ENCODE measurements at regions not wholly inside any gene's neighbourhood (a gene's known extent, or its start where the extent isn't known, plus 50 kb on each side); places are given as distances from the start of the nearest gene placed in this dataset.

DNA sequence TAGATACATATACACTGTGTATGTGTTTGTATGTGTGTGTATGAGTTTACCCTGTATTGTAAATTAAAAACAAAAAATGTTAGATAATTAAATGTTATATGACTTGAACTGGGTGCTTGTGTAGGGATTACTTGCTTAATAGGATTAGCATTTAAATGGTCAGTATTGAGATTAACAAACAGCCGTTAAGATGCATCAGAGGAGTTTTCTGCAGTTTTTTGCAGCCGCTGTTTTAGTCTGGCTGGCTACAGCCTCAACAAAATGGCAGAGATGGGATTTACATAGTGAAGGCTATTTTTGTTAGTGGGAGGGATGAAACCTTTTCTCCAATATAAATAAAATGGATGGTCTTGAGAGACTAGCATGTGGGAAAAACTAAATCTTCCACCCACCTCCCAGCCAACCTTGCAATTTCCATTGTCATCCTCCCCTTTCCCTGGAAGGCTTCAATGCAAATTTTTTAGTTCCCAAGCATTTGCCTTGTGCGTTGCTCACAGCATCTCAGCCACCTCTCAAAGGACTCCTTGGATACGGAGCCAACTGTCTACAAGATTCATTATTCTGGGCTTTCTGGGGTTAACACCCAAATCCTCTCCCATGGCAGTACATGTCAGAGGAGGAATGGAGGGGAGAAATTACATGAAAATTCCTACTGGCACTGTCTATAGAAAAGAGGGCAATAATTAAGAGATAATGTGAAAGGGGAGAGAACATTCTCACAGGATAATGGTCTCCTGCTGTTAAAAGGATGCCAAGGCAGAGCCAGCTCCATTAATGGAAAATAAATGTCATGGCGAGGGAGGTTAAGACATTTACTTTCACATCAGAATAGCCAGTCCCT is 351.9 kb downstream of the CDH2 start:
- DNase-seq (ENCODE audit: insufficient read length) (no peak), FAIRE-seq (no peak)
- TF ChIP-seq POLR2A (IDR thresholded peaks at IDR 0.05; ENCODE audit: low read depth, low read length): no peak
- no peak for TF ChIP-seq TAF1 (IDR thresholded peaks at IDR 0.05; ENCODE audit: borderline replicate concordance, low read depth, low read length)
- TF ChIP-seq POLR2AphosphoS5 (IDR thresholded peaks at IDR 0.05; ENCODE audit: low read depth, low read length): no peak

GRCh38 chr18:27824275-27824674 is 352.7 kb downstream of the CDH2 start:
- DNase-seq (ENCODE audit: insufficient read length) (no peak), FAIRE-seq (no peak)
- TF ChIP-seq TAF1 (IDR thresholded peaks at IDR 0.05; ENCODE audit: borderline replicate concordance, low read depth, low read length) (no peak), POLR2A (IDR thresholded peaks at IDR 0.05; ENCODE audit: low read depth, low read length) (no peak), POLR2AphosphoS5 (IDR thresholded peaks at IDR 0.05; ENCODE audit: low read depth, low read length) (no peak)

- TF ChIP-seq POLR2A (IDR thresholded peaks at IDR 0.05; ENCODE audit: low read depth, low read length): no peak
- no peak for TF ChIP-seq TAF1 (IDR thresholded peaks at IDR 0.05; ENCODE audit: borderline replicate concordance, low read depth, low read length)
- TF ChIP-seq POLR2AphosphoS5 (IDR thresholded peaks at IDR 0.05; ENCODE audit: low read depth, low read length): no peak
- FAIRE-seq (no peak), DNase-seq (ENCODE audit: insufficient read length) (no peak)
Observed at GRCh38 chr18:27823053-27823452, 353.9 kb downstream of the CDH2 start.

DNA sequence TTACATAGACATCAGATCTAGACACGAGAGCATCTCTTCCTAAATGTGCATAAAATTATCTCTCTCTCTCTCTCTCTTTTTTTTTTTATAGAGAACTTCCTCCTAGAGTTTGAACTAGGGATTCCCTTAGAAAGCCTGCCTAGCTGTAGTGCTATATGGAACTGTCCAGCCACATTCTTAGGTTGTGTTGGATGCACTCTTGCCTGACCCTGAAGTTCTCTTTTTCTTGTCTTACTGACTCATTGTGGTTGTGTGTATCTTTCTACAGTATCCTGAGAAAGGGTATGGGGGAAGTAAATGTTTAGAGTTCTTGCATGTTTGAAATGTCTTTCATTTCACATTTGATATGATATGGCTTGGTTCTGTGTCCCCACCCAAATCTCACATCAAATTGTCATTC is 368.2 kb downstream of the CDH2 start:
- no peak for DNase-seq (ENCODE audit: insufficient read length)
- no peak for FAIRE-seq
- TF ChIP-seq TAF1 (IDR thresholded peaks at IDR 0.05; ENCODE audit: borderline replicate concordance, low read depth, low read length): no peak

DNA sequence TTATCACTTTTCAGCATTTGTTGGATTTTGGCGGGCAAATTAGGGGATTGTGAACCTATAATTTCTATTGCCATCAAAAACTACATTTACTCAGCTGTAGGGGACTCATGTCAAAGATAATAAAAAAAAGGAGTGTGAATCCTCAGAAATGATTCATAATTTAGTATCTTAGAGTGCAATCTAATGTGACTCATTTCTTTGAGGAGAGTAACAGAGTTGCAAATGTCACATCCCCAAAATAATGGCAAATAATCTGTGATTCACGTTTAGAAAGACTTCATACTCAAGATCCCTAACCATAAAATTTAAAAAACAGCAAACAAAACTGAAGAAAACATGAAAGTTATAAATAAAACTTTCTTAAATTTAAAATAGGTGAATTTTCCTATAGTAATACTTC is 373.0 kb downstream of the CDH2 start:
- no peak for TF ChIP-seq TAF1 (IDR thresholded peaks at IDR 0.05; ENCODE audit: borderline replicate concordance, low read depth, low read length)
- no peak for TF ChIP-seq POLR2AphosphoS5 (IDR thresholded peaks at IDR 0.05; ENCODE audit: low read depth, low read length)
- TF ChIP-seq POLR2A (IDR thresholded peaks at IDR 0.05; ENCODE audit: low read depth, low read length): no peak
- FAIRE-seq: no peak
- DNase-seq (ENCODE audit: insufficient read length): no peak

- FAIRE-seq: no peak
- DNase-seq (ENCODE audit: insufficient read length): no peak
- TF ChIP-seq POLR2AphosphoS5 (IDR thresholded peaks at IDR 0.05; ENCODE audit: low read depth, low read length): no peak
- TF ChIP-seq TAF1 (IDR thresholded peaks at IDR 0.05; ENCODE audit: borderline replicate concordance, low read depth, low read length): no peak
- TF ChIP-seq POLR2A (IDR thresholded peaks at IDR 0.05; ENCODE audit: low read depth, low read length): no peak
Observed at GRCh38 chr18:27797484-27797883, 379.4 kb downstream of the CDH2 start.

GRCh38 chr18:27794181-27794926 is 382.6 kb downstream of the CDH2 start:
- DNase-seq (ENCODE audit: insufficient read length) (no peak), FAIRE-seq (no peak)
- TF ChIP-seq POLR2A (IDR thresholded peaks at IDR 0.05; ENCODE audit: low read depth, low read length) (no peak), TAF1 (IDR thresholded peaks at IDR 0.05; ENCODE audit: borderline replicate concordance, low read depth, low read length) (no peak), POLR2AphosphoS5 (IDR thresholded peaks at IDR 0.05; ENCODE audit: low read depth, low read length) (no peak)

GRCh38 chr18:27793013-27793785 is 383.7 kb downstream of the CDH2 start:
- TF ChIP-seq TAF1 (IDR thresholded peaks at IDR 0.05; ENCODE audit: borderline replicate concordance, low read depth, low read length) (no peak), POLR2AphosphoS5 (IDR thresholded peaks at IDR 0.05; ENCODE audit: low read depth, low read length) (no peak), POLR2A (IDR thresholded peaks at IDR 0.05; ENCODE audit: low read depth, low read length) (no peak)
- DNase-seq (ENCODE audit: insufficient read length): no peak
- FAIRE-seq: no peak

- FAIRE-seq: no peak
- no peak for TF ChIP-seq POLR2AphosphoS5 (IDR thresholded peaks at IDR 0.05; ENCODE audit: low read depth, low read length)
- no peak for TF ChIP-seq POLR2A (IDR thresholded peaks at IDR 0.05; ENCODE audit: low read depth, low read length)
- no peak for TF ChIP-seq TAF1 (IDR thresholded peaks at IDR 0.05; ENCODE audit: borderline replicate concordance, low read depth, low read length)
- no peak for DNase-seq (ENCODE audit: insufficient read length)
Observed at GRCh38 chr18:27789406-27789805, 387.5 kb downstream of the CDH2 start.

DNA sequence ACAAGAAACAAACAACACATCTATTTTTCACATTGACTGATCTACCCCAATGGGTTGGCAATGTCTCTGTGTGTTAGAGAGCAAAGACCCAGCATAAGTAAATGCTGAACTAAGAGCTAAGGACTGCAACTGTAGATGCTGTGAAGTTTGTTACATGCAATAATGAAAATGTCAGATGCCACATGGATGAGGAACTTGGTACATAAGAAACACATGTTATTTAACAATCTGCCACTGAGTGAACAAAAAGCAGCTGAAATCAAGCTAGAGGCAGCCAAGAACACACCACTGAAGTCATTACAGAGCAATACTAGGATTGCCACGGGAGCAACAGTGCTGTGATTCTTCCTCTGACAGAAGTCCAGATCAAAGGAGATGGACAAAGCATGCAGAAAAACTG is 389.4 kb downstream of the CDH2 start:
- TF ChIP-seq TAF1 (IDR thresholded peaks at IDR 0.05; ENCODE audit: borderline replicate concordance, low read depth, low read length) (no peak), POLR2A (IDR thresholded peaks at IDR 0.05; ENCODE audit: low read depth, low read length) (no peak), POLR2AphosphoS5 (IDR thresholded peaks at IDR 0.05; ENCODE audit: low read depth, low read length) (no peak)
- DNase-seq (ENCODE audit: insufficient read length) (no peak), FAIRE-seq (no peak)

GRCh38 chr18:27785815-27786471 is 391.0 kb downstream of the CDH2 start:
- FAIRE-seq (no peak), DNase-seq (ENCODE audit: insufficient read length) (no peak)
- TF ChIP-seq TAF1 (IDR thresholded peaks at IDR 0.05; ENCODE audit: borderline replicate concordance, low read depth, low read length) (no peak), POLR2AphosphoS5 (IDR thresholded peaks at IDR 0.05; ENCODE audit: low read depth, low read length) (no peak), POLR2A (IDR thresholded peaks at IDR 0.05; ENCODE audit: low read depth, low read length) (no peak)

All from GM12892 (cell line).